GM12873 (cell line): ENCODE measurements at regions not wholly inside any gene's neighbourhood (a gene's known extent, or its start where the extent isn't known, plus 50 kb on each side); places are given as distances from the start of the nearest gene placed in this dataset.

Experiments used
- TF ChIP-seq, protein P1 (sequence below): IDR thresholded peaks from 2 replicates; pipeline ENCODE4 v1.5.1; 2012; ENCODE audit warnings: low read depth, mild to moderate bottlenecking, moderate library complexity, low read length, control low read depth; ENCODE audit not compliant: insufficient read depth; ENCODE audit errors: missing control alignments

DNA sequence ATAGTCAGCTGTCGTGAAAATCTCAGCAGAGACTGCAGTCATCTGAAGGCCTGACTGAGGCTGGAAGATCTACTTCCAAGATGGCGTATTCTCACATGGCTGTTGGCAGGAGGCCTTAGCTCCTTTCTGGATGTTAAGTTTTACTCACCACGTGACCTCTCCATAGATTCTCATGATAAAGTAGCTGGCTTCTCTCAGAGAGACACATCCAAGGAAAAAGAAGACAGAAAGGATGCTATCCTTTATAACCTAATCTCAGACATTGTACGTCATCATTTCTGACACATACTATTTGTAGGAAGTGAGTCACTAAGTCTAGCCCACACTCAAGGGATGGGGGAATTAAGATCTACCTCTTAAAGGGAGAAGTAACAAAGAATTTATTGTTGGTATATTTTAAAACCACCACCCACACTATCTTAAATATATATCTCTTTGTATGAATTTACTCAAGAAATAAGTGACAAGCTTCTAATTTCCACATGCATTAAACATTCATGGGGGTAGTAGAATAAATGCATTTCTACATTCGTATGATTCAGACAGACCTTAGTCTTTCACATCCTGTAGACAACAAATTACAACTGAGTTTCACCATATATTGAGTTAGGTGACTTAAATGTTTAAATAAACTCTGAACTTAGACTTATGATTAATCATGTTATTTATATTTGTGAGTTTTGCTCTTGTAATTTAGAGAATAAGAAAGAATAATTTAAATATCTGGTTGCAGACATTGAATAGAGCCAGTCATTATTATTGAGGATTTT lies 411.0 kb downstream of the LRIG3 start:
- TF ChIP-seq, protein P1, sequence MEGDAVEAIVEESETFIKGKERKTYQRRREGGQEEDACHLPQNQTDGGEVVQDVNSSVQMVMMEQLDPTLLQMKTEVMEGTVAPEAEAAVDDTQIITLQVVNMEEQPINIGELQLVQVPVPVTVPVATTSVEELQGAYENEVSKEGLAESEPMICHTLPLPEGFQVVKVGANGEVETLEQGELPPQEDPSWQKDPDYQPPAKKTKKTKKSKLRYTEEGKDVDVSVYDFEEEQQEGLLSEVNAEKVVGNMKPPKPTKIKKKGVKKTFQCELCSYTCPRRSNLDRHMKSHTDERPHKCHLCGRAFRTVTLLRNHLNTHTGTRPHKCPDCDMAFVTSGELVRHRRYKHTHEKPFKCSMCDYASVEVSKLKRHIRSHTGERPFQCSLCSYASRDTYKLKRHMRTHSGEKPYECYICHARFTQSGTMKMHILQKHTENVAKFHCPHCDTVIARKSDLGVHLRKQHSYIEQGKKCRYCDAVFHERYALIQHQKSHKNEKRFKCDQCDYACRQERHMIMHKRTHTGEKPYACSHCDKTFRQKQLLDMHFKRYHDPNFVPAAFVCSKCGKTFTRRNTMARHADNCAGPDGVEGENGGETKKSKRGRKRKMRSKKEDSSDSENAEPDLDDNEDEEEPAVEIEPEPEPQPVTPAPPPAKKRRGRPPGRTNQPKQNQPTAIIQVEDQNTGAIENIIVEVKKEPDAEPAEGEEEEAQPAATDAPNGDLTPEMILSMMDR = no peak

DNA sequence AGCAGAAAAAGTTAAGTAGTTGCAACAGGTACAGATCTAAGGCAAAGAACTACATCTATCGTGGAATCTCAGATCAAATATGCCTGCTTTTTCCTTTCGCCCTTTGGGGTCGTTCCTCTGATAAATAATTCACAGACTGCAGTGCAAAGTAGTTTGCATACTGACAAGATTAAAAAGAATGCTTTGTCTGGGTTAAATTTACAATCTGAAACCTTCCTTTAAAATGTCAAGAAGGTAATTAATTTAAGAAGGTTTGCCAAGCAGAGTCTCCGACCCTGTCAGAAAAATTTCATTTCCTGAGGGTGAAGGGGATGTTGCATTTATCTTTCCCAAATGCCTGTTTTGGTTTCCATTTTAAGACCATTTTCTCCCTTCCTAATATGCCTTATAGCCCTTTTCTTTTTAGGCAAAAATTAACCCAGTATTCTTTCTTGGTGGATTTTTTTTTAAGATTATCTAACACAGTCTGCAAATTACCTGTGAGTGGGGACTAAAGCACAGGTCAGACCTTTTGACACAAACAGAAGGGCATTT lies 406.9 kb downstream of the LRIG3 start:
- TF ChIP-seq, protein P1 = no peak

- TF ChIP-seq, protein P1 = no peak
Observed at GRCh38 chr12:58513852-58514251, 406.5 kb downstream of the LRIG3 start.

- TF ChIP-seq, protein P1 = no peak
Observed at GRCh38 chr12:58519839-58520238, 400.5 kb downstream of the LRIG3 start.

- TF ChIP-seq, protein P1 = no peak
Observed at GRCh38 chr12:58521152-58521551, 399.2 kb downstream of the LRIG3 start.

GRCh38 chr12:58521796-58522195 lies 398.5 kb downstream of the LRIG3 start:
- TF ChIP-seq, protein P1 = no peak

GRCh38 chr12:58523360-58523759 lies 396.9 kb downstream of the LRIG3 start:
- TF ChIP-seq, protein P1 = no peak
